ENCODE measurements at regions not wholly inside any gene's neighbourhood (a gene's known extent, or its start where the extent isn't known, plus 50 kb on each side); places are given as distances from the start of the nearest gene placed in this dataset.

GRCh38 chr14:94679937-94680861 is 68.0 kb downstream of the SERPINA3 start:
- no peaks in the 10 kb centered on the region for H3K4me1 ChIP-seq
- H3K4me3 ChIP-seq, result no peak overlapping the region
- TF ChIP-seq POLR2AphosphoS5 (IDR thresholded peaks at IDR 0.05) (no peak), CTCF (IDR thresholded peaks at IDR 0.05) (no peak), POLR2A (IDR thresholded peaks at IDR 0.05) (no peak), EP300 (IDR thresholded peaks at IDR 0.05) (no peak)
- H3K9me3 ChIP-seq, result no peaks in the 10 kb centered on the region
- ATAC-seq, result no peak
- peaks cover 24% of the 10 kb centered on the region for H3K27me3 ChIP-seq
- no peaks in the 10 kb centered on the region for H3K36me3 ChIP-seq
- H3K27ac ChIP-seq, result no peak overlapping the region
- WGBS, 2 donors (ENCODE audit: low coverage in 1 of 2), result 76 to 78% methylated on average over 9 to 11 of the region's 19 CpGs

- ATAC-seq, result no peak
- no peaks in the 10 kb centered on the region for H3K9me3 ChIP-seq
- H3K4me1 ChIP-seq, result no peaks in the 10 kb centered on the region
- no peak overlapping the region for H3K4me3 ChIP-seq
- H3K27ac ChIP-seq, result no peak overlapping the region
- TF ChIP-seq POLR2A (IDR thresholded peaks at IDR 0.05), result no peak
- TF ChIP-seq CTCF (IDR thresholded peaks at IDR 0.05), result no peak
- no peak for TF ChIP-seq POLR2AphosphoS5 (IDR thresholded peaks at IDR 0.05)
- TF ChIP-seq EP300 (IDR thresholded peaks at IDR 0.05), result no peak
- no peaks in the 10 kb centered on the region for H3K36me3 ChIP-seq
- WGBS, 2 donors (ENCODE audit: low coverage in 1 of 2), result 82 to 91% methylated on average over 8 of the region's 9 CpGs
- peaks cover 24% of the 10 kb centered on the region for H3K27me3 ChIP-seq
Observed at GRCh38 chr14:94679106-94679810, 67.1 kb downstream of the SERPINA3 start.

GRCh38 chr14:94677747-94678146 is 65.6 kb downstream of the SERPINA3 start:
- ATAC-seq, result no peak
- 76% methylated on average over 4 of the region's 6 CpGs; no CpG with 5 or more reads in 1 of the 2 donors for WGBS, 2 donors (ENCODE audit: low coverage in 1 of 2)
- no peaks in the 10 kb centered on the region for H3K36me3 ChIP-seq
- H3K4me3 ChIP-seq, result no peak overlapping the region
- H3K27me3 ChIP-seq, result peaks cover 34% of the 10 kb centered on the region
- no peaks in the 10 kb centered on the region for H3K9me3 ChIP-seq
- no peak overlapping the region for H3K27ac ChIP-seq
- TF ChIP-seq CTCF (IDR thresholded peaks at IDR 0.05), result no peak
- TF ChIP-seq POLR2AphosphoS5 (IDR thresholded peaks at IDR 0.05), result no peak
- TF ChIP-seq EP300 (IDR thresholded peaks at IDR 0.05), result no peak
- no peak for TF ChIP-seq POLR2A (IDR thresholded peaks at IDR 0.05)
- no peaks in the 10 kb centered on the region for H3K4me1 ChIP-seq

- Histone ChIP-seq H3K4me3 (no peak overlapping the region), H3K27ac (no peak overlapping the region), H3K27me3 (peaks cover 34% of the 10 kb centered on the region), H3K36me3 (no peaks in the 10 kb centered on the region), H3K4me1 (no peaks in the 10 kb centered on the region), H3K9me3 (no peaks in the 10 kb centered on the region)
- WGBS, 2 donors (ENCODE audit: low coverage in 1 of 2), result 86 to 100% methylated on average over 1 to 4 of the region's 4 CpGs
- ATAC-seq, result no peak
- TF ChIP-seq POLR2A (IDR thresholded peaks at IDR 0.05) (no peak), EP300 (IDR thresholded peaks at IDR 0.05) (no peak), CTCF (IDR thresholded peaks at IDR 0.05) (no peak), POLR2AphosphoS5 (IDR thresholded peaks at IDR 0.05) (no peak)
Observed at GRCh38 chr14:94677213-94677612, 65.0 kb downstream of the SERPINA3 start.

All from gastroesophageal sphincter (tissue), 4 donors.